GM21423 (cell line): ENCODE measurements at regions not wholly inside any gene's neighbourhood (a gene's known extent, or its start where the extent isn't known, plus 50 kb on each side); places are given as distances from the start of the nearest gene placed in this dataset.

Experiments
- ATAC-seq: cut with Tn5 transposase; IDR thresholded peaks from one replicate; pipeline ENCODE4 v1.9.1; 2021; ENCODE audit warnings: mild to moderate bottlenecking, moderate library complexity; ENCODE audit not compliant: unreplicated experiment

DNA sequence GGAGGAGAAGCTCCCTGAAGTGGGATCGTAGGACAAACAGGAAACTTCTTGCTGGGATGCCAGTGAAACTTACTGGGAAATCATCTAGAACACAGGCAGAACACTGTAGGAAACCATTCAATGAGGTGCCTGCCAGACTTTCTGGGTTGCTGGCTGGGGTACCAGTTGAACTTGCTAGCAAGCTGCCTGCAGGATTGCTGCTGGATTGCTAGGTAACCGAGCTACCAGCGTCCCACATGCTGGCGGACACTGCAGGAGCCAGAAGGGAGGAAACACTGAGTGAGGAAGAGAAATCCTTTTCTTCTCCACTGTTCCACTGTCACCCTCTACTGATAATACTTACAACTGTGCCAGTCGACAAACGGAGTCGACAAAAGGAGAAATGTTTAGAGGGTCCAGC lies 91.3 kb upstream of the SLC35B3 start:
- ATAC-seq: no peak

DNA sequence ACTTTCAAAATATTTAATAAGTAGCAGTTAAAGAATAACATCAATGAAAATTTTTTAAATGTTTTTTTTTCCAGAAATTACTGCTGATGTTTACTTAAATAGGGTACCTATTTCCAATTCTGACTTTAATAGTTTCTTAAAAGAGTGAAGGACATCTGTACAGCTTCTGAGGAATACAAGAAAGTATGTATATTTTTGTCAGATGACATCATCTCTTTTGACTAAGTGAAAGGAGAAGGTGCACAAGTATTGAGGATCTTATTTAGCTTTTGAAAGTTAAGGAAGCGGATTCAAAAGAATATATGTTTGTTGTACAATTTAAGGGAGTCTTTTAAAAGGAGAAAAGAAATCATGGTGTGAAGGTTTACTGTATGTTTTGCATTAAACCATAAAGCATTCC lies 90.0 kb upstream of the SLC35B3 start:
- ATAC-seq: no peak

DNA sequence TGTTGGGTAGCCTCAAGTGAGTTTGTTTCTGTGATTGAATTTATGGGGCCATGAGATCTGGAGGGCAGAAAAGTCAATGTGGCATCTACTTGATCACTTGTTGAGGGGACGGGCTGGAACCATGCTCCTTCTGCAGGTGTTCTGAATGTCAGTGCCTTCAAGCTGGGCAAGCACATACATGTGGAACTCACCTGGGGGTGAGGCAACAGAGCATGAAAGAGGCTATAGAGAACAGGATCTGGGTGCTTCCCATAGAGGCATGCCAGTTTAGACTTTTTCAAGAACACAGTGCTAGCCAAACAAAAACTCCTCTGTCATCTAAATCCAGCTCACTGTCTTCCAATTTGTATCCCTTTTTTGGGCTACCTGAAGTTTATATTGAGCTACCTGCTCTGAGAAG lies 77.8 kb upstream of the SLC35B3 start:
- no peak for ATAC-seq

DNA sequence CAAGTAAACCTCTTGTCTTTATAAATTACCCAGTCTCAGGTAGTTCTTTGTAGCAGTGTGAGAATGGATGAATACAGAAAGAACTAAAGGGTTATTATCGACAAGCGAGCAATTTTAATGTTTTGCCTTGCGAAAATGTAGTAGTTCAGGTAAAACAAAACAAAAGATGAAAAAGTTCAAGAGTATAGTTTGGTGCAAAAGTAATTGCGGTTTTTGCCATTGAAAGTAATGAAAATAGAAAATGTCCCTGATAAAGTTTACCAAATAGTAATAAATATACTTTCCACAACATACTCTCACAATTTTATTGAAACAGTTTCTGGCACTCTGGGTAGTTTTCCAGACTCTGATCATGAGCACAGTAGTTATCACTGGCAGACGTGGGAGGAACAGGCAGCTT lies 71.9 kb upstream of the SLC35B3 start:
- ATAC-seq: no peak

DNA sequence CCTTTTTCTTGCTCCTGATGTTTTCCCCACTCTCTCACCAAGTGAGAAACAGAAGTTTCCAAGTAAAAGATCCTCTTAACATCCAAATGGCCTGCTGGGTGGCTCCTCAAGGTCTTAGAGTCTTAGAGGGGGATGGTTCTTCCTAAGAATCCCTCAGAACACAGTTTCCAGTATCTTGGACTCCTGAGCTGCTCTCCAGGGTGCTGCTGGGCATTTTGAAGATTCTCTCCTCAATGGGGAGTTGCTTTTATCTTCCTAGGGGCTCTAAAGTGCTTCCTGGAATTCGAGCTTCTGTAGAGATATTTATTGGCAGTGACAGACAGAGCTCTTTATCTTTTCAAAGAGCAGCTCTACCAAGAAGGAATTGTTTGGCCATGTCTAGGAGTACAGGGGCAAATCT lies 70.8 kb upstream of the SLC35B3 start:
- no peak for ATAC-seq

DNA sequence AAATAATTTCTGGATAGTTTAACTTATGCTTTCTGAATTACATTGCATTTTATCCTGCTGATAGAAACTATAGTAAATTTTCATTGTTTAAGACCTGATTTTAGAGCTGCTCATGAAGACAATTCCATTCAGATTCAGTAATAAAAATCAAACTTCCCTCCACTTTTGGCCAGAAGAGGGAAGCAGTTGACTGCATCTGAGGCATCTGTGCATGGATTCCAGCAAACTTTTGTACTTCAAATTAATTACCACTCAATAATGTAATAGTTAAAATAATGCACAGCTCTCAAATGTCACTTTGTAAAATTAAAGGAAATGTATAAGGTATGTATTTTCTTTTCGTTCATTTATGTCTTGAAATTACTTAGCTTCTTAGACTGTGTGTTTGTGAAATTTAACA lies 64.2 kb upstream of the SLC35B3 start:
- ATAC-seq: no peak

DNA sequence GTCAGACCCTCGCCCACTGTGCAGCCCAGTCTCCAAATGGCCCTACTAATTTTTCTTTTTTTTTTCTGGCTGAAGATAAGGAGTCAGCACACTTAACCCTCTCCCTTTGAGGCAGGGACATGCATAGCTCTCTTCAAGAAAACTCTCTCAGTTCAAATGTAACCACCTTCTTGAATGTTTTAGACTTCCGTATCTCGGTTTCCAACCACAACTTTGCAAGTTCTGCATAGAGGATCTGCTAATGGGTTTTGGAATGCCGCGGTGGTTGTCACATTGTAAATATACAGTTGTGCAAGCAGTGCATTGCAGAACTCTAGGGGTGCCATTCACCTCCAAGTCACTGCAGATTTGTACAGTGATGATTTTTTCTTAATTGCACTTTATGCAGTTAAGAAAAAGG lies 59.4 kb upstream of the SLC35B3 start:
- ATAC-seq: no peak

DNA sequence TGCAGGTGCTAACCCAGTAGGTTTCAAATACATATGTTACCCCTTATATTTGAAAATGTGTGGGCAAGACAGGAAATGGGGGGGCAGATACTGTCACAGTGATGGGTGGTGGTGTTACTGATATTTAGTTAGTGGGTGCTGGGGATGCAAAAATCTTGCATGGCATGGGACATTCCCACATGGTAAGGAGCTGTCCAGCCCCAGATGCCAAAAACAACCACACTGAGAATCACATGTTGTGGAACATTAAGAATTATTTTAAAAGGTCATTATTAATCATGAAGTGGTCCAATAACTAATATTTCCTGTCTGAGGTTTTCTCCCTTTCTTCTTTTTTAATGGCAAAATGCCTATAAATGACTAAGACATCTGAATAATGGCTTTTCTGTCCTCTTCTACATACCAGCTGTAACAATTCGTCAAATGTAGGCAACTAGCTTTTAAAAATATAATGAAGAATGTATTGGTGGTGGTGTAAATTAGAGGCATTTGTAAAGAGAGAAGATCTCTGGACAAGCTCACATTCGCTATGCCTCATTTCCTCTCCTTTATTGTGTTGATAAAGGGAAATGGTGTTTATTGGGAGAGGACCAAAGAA lies 57.3 kb upstream of the SLC35B3 start:
- ATAC-seq: no peak
